Skin of body (tissue), 2 donors: ENCODE measurements at regions not wholly inside any gene's neighbourhood (a gene's known extent, or its start where the extent isn't known, plus 50 kb on each side); places are given as distances from the start of the nearest gene placed in this dataset. TPM values are rescaled to one million over a fixed set of nuclear protein-coding genes. Genes with fewer than 3 reads are reported as not detected.

ENCODE experiments used
- DNase-seq: peaks from one replicate; lab custom pipeline; 2025; lab: John Stamatoyannopoulos, UW
- small RNA-seq: library from RNA; depleted of rRNA; stranded (forward); fragments of <200 nt; gene quantifications from one replicate; pipeline ENCODE3, GENCODE V24; 2014; ENCODE audit warnings: low replicate concordance

GRCh38 chr18:66655407-66655806 is 51.5 kb upstream of the CDH19 start:
- no peak for DNase-seq

Small RNA genes lying in the stretch of these regions (small RNA-seq; reads per million reads assigned to genes)
- gene AC091042.1, result not detected
- gene MIR5011, result not detected
- gene RNU6-1037P, result not detected
- not detected for gene RPL31P9
